Ectodermal cell (in vitro differentiated cells): ENCODE measurements at regions not wholly inside any gene's neighbourhood (a gene's known extent, or its start where the extent isn't known, plus 50 kb on each side); places are given as distances from the start of the nearest gene placed in this dataset.

Source experiments
- H3K27ac ChIP-seq: 2 replicates; pipeline ENCODE4 v1.7.0; 2013; ENCODE audit warnings: mild to moderate bottlenecking, low read depth, low read length; ENCODE audit not compliant: insufficient read depth, poor library complexity, severe bottlenecking
- H3K27me3 ChIP-seq: 2 replicates; pipeline ENCODE4 v1.7.0; 2013; ENCODE audit warnings: mild to moderate bottlenecking, low read length; ENCODE audit not compliant: insufficient read depth, control insufficient read depth, poor library complexity, severe bottlenecking
- H3K36me3 ChIP-seq: one replicate; pipeline ENCODE4 v1.7.0; 2013; ENCODE audit warnings: low read length; ENCODE audit not compliant: control insufficient read depth, insufficient read depth
- H3K4me1 ChIP-seq: one replicate; pipeline ENCODE4 v1.7.0; 2013; ENCODE audit warnings: low read length; ENCODE audit not compliant: control insufficient read depth, insufficient read depth
- H3K4me3 ChIP-seq: 2 replicates; pipeline ENCODE4 v1.7.0; 2013; ENCODE audit warnings: low read depth, low read length, control low read depth; ENCODE audit not compliant: insufficient read depth
- H3K9me3 ChIP-seq: 2 replicates; pipeline ENCODE4 v1.7.0; 2013; ENCODE audit warnings: mild to moderate bottlenecking, low read length, moderate library complexity; ENCODE audit not compliant: control insufficient read depth
- WGBS, 2 experiments: methylation state at CpG; one replicate each; pipeline ENCODE4 v1.1.7; 2013; ENCODE audit warnings: missing lambda C conversion rate in 2 of 2; 5-methylcytosine and 5-hydroxymethylcytosine counted together

DNA sequence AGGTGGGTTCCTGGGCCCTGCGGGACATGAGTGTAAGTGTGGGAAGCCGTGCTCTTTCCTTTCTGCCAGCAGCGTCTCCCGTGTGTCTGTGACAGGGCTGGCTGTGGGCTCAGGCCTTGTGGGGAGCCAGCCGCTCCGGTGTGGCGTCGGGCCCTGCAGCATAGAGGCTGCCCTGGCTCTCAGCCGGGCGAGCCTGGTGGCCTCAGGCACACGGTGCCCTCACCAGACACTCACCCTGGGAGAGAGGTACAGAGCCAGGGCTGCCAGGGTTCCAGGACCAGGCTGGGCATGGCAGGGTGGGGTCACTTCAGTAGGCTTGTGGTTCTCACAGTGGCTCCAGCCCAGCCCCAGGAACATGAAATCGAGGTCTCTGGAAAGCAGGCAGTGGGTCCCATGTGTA, 324.8 kb downstream of the TEX29 start:
- Histone ChIP-seq H3K27ac (no peak overlapping the region), H3K27me3 (peaks cover 8% of the 10 kb centered on the region), H3K36me3 (no peaks in the 10 kb centered on the region), H3K4me3 (no peak overlapping the region), H3K4me1 (no peaks in the 10 kb centered on the region), H3K9me3 (no peaks in the 10 kb centered on the region)
- WGBS, 2 experiments, result 91 to 94% methylated on average over 12 of the region's 12 CpGs

DNA sequence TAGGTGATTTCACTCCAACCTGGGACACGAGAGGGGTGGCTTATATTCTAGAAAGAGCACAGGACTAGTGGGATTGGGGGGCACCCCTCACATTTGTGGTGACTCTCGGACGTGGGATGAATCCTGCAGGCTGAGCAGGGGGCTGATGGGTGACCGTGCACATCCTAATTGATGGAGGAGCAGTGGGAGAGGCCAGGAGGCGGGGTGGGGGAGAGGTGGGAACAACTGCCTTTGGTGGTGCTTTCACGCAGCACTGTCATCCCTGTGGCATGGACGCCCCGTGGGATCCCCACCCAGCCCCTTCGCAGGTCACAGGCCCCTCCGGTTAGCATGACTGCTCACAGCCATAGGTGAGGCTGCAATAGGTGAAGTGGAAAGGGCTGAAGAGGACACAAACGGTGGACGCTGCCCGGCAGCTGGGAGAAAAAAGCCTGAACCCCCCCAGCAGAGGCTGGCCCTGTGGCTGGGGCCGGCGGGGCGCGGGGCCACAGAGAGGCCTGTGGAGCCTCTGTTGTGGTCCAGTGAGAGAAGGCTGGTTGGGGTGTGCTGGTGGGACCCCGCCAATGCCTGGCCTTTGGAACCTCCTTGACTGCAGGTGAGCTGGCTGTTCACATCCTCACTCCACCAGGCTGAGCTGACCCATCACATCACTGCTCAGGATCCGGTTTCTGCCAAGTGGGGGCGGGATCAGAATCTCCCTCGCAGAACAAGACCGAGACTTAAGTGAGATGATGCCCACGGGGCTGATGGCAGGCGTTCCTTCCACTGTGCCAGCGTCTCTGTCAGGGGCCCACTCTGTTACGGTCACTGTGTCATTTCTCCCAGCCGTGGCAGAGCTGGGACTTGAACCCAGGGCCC, 325.4 kb downstream of the TEX29 start:
- Histone ChIP-seq H3K4me1 (no peaks in the 10 kb centered on the region), H3K27ac (no peak overlapping the region), H3K27me3 (peaks cover 8% of the 10 kb centered on the region), H3K4me3 (no peak overlapping the region), H3K36me3 (no peaks in the 10 kb centered on the region), H3K9me3 (no peaks in the 10 kb centered on the region)
- WGBS, 2 experiments, result 94% methylated on average over 27 of the region's 27 CpGs

DNA sequence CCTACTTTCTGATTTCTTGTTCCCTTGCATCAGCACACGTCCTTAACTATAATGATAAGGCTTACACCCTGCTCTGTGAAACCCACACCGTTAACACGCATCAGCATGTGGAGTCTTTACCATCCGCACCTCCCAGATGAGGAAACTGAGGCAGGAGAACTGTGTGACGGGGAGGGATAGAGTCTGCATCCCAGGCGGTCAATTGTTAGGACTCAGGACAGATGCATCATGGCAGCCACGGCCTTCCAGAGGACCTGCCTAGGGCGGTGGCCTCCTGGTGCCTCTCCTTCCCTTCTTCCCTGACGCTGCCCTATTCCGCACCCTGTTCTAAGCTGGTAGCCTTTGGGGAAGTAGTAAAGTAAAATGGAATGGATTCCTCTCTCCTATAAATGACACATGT, 326.0 kb downstream of the TEX29 start:
- Histone ChIP-seq H3K27me3 (peaks cover 8% of the 10 kb centered on the region), H3K4me3 (no peak overlapping the region), H3K27ac (no peak overlapping the region), H3K36me3 (no peaks in the 10 kb centered on the region), H3K4me1 (no peaks in the 10 kb centered on the region), H3K9me3 (no peaks in the 10 kb centered on the region)
- WGBS, 2 experiments, result 96 to 97% methylated on average over 8 of the region's 10 CpGs

DNA sequence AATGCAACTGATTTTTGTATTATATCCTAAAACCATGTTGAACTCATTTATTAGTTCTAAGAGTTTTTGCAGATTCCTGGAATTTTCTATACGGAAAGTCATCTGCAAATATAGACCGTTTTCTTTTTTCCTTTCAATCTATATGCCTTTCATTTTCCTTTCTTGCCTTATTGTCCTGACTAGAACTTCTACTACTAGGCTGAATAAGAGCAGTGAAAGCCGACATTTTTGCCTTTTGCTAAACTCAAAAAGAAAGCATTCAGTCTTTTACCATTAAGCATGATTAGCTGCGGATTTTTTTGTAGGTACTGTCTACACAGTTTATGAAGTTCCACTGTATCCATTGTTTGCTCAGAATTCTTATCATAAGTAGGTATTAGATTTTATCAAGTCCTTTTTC, 328.4 kb downstream of the TEX29 start:
- H3K4me1 ChIP-seq, result no peaks in the 10 kb centered on the region
- no peaks in the 10 kb centered on the region for H3K9me3 ChIP-seq
- peaks cover 24% of the 10 kb centered on the region for H3K27me3 ChIP-seq
- H3K36me3 ChIP-seq, result no peaks in the 10 kb centered on the region
- H3K4me3 ChIP-seq, result no peak overlapping the region
- H3K27ac ChIP-seq, result no peak overlapping the region
- WGBS, 2 experiments, result 94 to 98% methylated on average over 4 of the region's 4 CpGs

DNA sequence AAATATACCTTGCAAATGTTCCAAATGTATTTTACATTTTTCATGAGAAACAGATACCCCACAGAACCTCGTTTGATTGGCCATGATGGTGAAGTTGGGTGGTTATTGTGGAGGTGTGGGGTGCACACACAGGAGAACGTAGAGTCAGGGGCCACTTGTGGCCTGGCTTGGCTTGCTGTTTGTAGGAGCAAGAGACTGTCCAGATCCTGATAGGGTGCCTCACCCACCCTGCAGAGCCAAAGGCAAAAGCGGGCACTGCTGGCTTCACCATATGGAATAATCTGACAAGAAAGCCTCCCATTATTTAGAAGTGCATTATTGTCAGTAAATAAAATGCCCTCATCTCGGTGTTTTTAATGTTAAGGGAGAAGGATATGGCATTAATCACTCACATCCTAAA, 330.2 kb downstream of the TEX29 start:
- Histone ChIP-seq H3K36me3 (no peaks in the 10 kb centered on the region), H3K4me3 (no peak overlapping the region), H3K27ac (no peak overlapping the region), H3K4me1 (no peaks in the 10 kb centered on the region), H3K27me3 (peaks cover 41% of the 10 kb centered on the region), H3K9me3 (no peaks in the 10 kb centered on the region)
- 89 to 92% methylated on average over 3 to 4 of the region's 4 CpGs for WGBS, 2 experiments

DNA sequence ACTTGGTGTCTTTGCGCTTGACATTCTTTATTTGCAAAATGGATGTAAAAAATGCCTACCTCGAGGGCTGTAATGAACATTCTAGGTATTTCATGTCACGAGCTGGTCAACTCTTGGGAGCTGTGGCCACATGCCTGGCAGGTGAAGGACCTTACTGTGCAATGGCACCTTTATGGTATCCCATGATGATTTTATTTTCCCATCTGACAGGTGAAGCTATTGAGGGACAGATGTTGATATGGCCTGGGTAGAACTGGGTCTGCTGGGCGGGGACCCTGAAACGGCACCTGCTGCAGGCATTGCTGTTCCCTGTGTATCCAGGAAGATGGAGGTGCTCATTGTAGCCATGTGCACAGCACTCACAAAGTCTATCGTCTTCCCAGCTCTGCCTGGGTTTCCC, 332.2 kb downstream of the TEX29 start:
- Histone ChIP-seq H3K4me3 (no peak overlapping the region), H3K9me3 (no peaks in the 10 kb centered on the region), H3K27me3 (peaks cover 61% of the 10 kb centered on the region), H3K4me1 (peaks cover 3% of the 10 kb centered on the region), H3K27ac (no peak overlapping the region), H3K36me3 (no peaks in the 10 kb centered on the region)
- 91 to 95% methylated on average over 6 of the region's 6 CpGs for WGBS, 2 experiments

DNA sequence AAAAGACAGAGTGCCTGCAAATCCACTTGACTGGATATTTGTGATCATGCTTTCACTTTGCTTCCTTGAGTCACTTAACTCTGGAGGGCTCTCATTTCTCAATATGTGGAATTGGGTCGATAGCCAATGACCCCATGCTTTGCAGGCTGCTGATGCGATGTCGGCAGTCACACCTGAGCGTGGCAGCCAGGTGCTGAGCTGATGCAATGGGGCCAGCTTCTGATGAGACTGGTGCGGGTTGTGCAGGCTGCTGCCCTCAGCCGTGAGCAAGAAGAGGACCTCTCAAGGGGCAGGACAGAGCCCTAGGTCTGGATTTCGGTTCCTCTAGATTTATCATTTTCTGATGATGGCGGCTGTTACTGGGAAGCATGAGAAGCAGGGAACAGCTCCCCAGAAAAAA, 334.1 kb downstream of the TEX29 start:
- peaks cover 22% of the 10 kb centered on the region for H3K4me1 ChIP-seq
- H3K9me3 ChIP-seq, result no peaks in the 10 kb centered on the region
- H3K27ac ChIP-seq, result no peak overlapping the region
- no peaks in the 10 kb centered on the region for H3K36me3 ChIP-seq
- 94 to 97% methylated on average over 8 of the region's 8 CpGs for WGBS, 2 experiments
- H3K27me3 ChIP-seq, result peaks cover 70% of the 10 kb centered on the region
- no peak overlapping the region for H3K4me3 ChIP-seq

DNA sequence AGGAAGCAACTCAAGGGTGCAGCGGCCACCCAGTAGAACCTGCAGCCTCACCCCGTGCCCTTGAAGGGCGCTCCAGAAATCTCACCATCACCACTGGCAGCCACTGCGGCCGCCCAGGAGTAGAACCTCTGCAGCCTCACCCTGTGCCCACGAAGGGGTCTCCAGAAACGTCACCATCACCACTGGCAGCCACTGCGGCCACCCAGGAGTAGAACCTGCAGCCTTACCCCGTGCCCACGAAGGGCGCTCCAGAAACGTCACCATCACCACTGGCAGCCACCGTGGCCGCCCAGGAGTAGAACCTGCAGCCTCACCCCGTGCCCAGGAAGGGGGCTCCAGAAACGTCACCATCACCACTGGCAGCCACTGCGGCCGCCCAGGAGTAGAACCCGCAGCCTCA, 336.0 kb downstream of the TEX29 start:
- no peaks in the 10 kb centered on the region for H3K36me3 ChIP-seq
- H3K4me3 ChIP-seq, result no peak overlapping the region
- peaks cover 30% of the 10 kb centered on the region for H3K4me1 ChIP-seq
- WGBS, 2 experiments, result 89 to 92% methylated on average over 19 of the region's 19 CpGs
- no peaks in the 10 kb centered on the region for H3K9me3 ChIP-seq
- H3K27me3 ChIP-seq, result peaks cover 82% of the 10 kb centered on the region
- H3K27ac ChIP-seq, result no peak overlapping the region

DNA sequence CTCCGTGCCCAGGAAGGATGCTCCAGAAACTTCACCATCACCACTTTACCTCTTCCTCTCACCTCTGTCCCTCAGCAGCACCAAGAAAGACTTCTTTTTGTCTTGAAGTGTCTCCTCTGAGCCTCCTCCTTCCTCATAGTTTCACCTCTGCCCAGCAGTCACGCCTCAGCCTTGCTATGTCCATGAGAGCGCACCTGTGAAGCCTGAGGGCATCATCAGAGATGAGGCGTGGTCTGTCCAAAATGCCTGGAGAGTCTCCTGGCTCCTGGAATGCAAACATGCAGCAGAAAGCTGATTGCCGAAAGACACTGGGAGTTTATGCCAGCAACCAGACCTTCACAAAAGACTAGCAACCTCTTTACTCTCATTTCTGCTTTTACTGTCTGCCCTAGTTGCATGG, 336.6 kb downstream of the TEX29 start:
- H3K4me3 ChIP-seq, result no peak overlapping the region
- peaks cover 30% of the 10 kb centered on the region for H3K4me1 ChIP-seq
- WGBS, 2 experiments, result 92 to 96% methylated on average over 5 of the region's 5 CpGs
- H3K36me3 ChIP-seq, result no peaks in the 10 kb centered on the region
- H3K27me3 ChIP-seq, result peaks cover 88% of the 10 kb centered on the region
- no peaks in the 10 kb centered on the region for H3K9me3 ChIP-seq
- no peak overlapping the region for H3K27ac ChIP-seq

DNA sequence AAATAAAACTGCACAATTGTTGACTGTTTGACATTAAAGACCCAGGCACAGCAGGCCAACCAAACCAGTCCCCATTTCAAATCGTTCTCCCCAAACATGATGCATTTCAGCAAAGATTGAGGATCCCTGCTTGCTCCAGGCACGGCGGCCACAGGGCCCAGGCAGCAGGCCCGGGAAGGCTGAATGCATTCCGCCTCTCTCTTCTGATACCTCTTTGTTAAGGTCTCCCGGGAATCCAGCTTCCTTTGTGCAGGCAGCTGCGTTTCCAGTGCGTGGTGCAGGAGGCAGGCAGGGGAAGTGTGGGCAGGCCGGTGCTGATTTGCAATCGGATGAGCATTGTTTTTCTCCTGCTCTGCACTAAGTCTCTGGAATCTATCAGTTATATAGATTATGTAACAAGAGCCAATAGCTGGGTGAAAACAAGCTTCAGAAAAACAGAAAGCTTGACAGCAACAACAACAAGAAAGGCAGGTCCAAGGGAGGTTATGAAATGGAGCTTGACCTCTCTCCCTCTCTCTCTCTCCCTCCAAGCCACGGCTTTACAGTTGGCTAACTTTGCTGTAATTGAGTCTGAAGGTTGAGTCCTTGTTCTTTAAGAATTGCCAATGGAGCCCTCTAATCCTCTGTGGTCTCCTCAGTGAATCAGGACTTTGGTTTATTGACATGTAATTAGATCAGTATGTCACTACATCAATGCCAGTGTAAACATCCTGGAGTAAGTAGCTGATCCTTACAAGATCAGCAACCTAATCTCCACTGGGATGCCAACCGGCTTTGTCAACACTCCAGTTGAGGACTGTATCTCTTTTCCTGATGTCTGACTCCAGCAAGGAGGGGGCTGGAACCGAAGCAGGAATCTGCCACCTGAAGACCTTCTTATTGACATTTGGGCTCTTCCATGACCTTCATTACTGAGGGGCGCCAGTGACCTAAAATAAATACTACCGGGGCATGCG, 338.0 kb downstream of the TEX29 start:
- H3K4me3 ChIP-seq, result no peak overlapping the region
- H3K9me3 ChIP-seq, result no peaks in the 10 kb centered on the region
- H3K4me1 ChIP-seq, result peaks cover 30% of the 10 kb centered on the region
- no peaks in the 10 kb centered on the region for H3K36me3 ChIP-seq
- H3K27me3 ChIP-seq, result peaks cover 91% of the 10 kb centered on the region
- WGBS, 2 experiments, result 25 to 27% methylated on average over 16 of the region's 16 CpGs
- peak overlapping the region; percentile 68 for H3K27ac ChIP-seq
